ENCODE measurements at regions not wholly inside any gene's neighbourhood (a gene's known extent, or its start where the extent isn't known, plus 50 kb on each side); places are given as distances from the start of the nearest gene placed in this dataset.

DNA sequence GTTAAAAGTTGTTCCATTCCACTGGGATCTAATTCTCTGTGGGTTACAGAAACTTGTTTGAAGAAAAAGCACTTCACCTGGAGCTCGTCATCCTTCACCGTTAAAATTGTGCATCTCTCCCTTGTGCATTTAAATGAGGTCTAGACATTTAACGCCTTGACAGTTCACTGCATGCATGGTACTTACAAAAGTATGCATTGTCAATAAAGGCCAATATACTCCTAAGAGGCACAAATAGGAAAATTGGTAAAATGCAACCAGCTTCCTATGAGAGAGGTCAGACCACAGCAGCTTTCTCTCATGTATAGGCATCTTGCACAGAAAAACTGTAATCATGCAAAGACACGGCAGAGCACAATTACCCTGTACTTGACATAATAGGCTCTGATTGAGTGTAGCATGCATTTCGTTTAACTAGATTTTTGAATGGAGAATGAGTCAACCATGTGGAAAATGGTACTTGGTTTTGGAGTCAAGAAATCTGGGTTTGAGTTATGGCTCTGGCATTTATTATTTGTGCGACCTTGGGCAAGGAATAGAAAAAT is 378.5 kb downstream of the RFPL4B start:
- intact Hi-C loops (cut with micrococcal nuclease) = no loop called here
- no peak for DNase-seq
- Mint-ChIP-seq H3K27me3 (no peaks in the 10 kb centered on the region), H3K9me3 (no peaks in the 10 kb centered on the region), H3K36me3 (ENCODE audit: low read depth) (no peaks in the 10 kb centered on the region), H3K4me3 (no peak overlapping the region), H3K27ac (no peak overlapping the region), H3K4me1 (no peaks in the 10 kb centered on the region)
- POLR2A ChIA-PET = no interaction called here
- ATAC-seq (ENCODE audit: low read depth) = no peak
- TF ChIP-seq, protein P1, sequence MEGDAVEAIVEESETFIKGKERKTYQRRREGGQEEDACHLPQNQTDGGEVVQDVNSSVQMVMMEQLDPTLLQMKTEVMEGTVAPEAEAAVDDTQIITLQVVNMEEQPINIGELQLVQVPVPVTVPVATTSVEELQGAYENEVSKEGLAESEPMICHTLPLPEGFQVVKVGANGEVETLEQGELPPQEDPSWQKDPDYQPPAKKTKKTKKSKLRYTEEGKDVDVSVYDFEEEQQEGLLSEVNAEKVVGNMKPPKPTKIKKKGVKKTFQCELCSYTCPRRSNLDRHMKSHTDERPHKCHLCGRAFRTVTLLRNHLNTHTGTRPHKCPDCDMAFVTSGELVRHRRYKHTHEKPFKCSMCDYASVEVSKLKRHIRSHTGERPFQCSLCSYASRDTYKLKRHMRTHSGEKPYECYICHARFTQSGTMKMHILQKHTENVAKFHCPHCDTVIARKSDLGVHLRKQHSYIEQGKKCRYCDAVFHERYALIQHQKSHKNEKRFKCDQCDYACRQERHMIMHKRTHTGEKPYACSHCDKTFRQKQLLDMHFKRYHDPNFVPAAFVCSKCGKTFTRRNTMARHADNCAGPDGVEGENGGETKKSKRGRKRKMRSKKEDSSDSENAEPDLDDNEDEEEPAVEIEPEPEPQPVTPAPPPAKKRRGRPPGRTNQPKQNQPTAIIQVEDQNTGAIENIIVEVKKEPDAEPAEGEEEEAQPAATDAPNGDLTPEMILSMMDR (IDR thresholded peaks at IDR 0.05) = no peak
- CTCF ChIA-PET = no interaction called here

DNA sequence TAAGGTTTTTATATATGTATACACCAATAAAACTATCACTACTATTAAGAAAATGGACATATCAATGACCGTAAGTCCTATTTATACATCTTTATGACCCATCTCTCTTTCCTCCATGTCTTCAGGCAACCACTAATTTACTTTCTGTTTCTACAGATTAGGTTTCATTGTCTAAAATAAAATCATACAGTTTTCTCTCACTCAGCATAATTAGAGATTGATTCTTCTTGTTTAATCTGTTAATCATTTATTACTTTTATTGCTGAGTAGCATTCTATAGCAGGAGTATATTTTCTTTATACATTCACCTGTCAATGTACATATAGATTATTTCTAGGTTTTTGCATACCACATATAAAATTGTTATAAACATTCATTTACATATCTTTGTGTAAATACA is 388.0 kb downstream of the RFPL4B start:
- ChIA-PET CTCF (no interaction called here), POLR2A (no interaction called here)
- Mint-ChIP-seq H3K36me3 (ENCODE audit: low read depth) (no peaks in the 10 kb centered on the region), H3K4me1 (no peaks in the 10 kb centered on the region), H3K9me3 (peaks cover 4% of the 10 kb centered on the region), H3K27me3 (no peaks in the 10 kb centered on the region), H3K4me3 (no peak overlapping the region), H3K27ac (no peak overlapping the region)
- ATAC-seq (ENCODE audit: low read depth) (no peak), DNase-seq (no peak)
- intact Hi-C loops (cut with micrococcal nuclease) = no loop called here
- TF ChIP-seq, protein P1 (IDR thresholded peaks at IDR 0.05) = no peak

DNA sequence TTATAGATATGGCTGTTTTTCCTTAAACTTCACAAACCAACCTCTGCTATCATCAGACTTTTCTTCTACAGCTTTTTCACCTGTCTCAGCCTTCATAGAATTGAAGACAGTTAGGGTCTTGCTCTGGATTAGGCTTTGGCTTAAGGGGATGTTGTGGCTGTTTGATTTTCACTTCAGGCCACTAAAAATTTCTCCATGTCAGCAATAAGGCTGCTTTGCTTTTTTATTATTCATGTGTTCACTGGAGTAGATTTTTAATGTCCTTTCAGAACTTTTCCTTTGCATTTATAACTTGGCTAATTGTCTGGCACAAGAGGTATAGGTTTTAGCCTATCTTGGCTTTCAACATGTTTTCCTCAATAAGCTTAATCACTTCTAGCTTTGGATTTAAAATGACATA is 392.6 kb downstream of the RFPL4B start:
- ChIA-PET CTCF (no interaction called here), POLR2A (no interaction called here)
- no peaks in the 10 kb centered on the region for H3K36me3 Mint-ChIP-seq (ENCODE audit: low read depth)
- no peaks in the 10 kb centered on the region for H3K9me3 Mint-ChIP-seq
- DNase-seq (no peak), ATAC-seq (ENCODE audit: low read depth) (no peak)
- intact Hi-C loops (cut with micrococcal nuclease) = no loop called here
- H3K4me3 Mint-ChIP-seq = no peak overlapping the region
- H3K27ac Mint-ChIP-seq = no peak overlapping the region
- TF ChIP-seq, protein P1 (IDR thresholded peaks at IDR 0.05) = no peak
- no peaks in the 10 kb centered on the region for H3K27me3 Mint-ChIP-seq
- no peaks in the 10 kb centered on the region for H3K4me1 Mint-ChIP-seq

DNA sequence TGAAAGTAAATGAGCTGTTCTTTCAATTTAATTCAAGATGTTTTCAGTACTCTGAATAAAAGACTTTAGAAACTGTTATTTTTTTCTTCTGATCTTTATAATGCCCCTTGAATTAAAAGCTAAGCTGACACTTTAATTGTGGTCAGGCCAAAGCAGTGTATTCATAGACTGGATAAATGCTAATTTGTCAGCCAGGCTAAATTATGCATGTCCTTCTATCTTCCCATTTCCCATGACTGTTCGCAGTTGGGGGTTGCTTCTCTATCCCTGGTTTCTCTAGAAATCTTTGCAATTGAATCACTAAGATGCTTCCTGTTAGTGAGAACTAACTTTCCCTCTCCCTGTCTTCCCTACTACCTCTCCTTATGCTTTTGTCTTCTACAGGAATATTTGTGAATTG is 396.2 kb downstream of the RFPL4B start:
- POLR2A ChIA-PET = no interaction called here
- Mint-ChIP-seq H3K4me1 (no peaks in the 10 kb centered on the region), H3K27ac (no peak overlapping the region), H3K9me3 (no peaks in the 10 kb centered on the region), H3K36me3 (ENCODE audit: low read depth) (no peaks in the 10 kb centered on the region), H3K27me3 (no peaks in the 10 kb centered on the region), H3K4me3 (no peak overlapping the region)
- intact Hi-C loops (cut with micrococcal nuclease) = no loop called here
- ATAC-seq (ENCODE audit: low read depth) (no peak), DNase-seq (no peak)
- CTCF ChIA-PET = no interaction called here
- TF ChIP-seq, protein P1 (IDR thresholded peaks at IDR 0.05) = no peak

DNA sequence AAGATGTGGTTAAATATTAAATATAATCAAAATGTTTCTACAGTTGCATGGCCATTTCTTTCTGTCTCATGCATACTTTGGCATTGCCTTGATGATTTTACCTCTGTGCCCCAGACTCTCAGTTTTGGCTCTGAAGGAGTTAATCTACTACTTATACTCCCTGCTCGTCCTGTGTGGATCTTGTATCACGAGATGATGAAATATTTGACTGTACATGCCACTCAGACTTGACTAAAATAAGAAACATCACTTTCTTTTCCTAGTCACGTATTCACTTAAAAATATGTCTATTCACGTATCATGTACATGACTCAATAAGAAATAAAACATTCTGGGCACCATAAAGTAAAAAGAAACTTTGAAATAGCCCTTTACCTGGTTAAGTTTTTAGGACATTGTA is 397.7 kb downstream of the RFPL4B start:
- intact Hi-C loops (cut with micrococcal nuclease) = no loop called here
- no peak overlapping the region for H3K27ac Mint-ChIP-seq

More for the DNA sequence above, 397.7 kb downstream of the RFPL4B start:
- Mint-ChIP-seq H3K9me3 (no peaks in the 10 kb centered on the region), H3K27me3 (peaks cover 1% of the 10 kb centered on the region), H3K4me1 (no peaks in the 10 kb centered on the region), H3K36me3 (ENCODE audit: low read depth) (no peaks in the 10 kb centered on the region), H3K4me3 (no peak overlapping the region)
- no peak for DNase-seq
- TF ChIP-seq, protein P1 (IDR thresholded peaks at IDR 0.05) = no peak
- ATAC-seq (ENCODE audit: low read depth) = no peak
- ChIA-PET CTCF (no interaction called here), POLR2A (no interaction called here)
